ENCODE measurements at regions not wholly inside any gene's neighbourhood (a gene's known extent, or its start where the extent isn't known, plus 50 kb on each side); places are given as distances from the start of the nearest gene placed in this dataset.
"Not testable (repeated sequence)": the region's sequence is repeated elsewhere in the genome, so short reads cannot be mapped to it uniquely, and the experiment has no call there.

DNA sequence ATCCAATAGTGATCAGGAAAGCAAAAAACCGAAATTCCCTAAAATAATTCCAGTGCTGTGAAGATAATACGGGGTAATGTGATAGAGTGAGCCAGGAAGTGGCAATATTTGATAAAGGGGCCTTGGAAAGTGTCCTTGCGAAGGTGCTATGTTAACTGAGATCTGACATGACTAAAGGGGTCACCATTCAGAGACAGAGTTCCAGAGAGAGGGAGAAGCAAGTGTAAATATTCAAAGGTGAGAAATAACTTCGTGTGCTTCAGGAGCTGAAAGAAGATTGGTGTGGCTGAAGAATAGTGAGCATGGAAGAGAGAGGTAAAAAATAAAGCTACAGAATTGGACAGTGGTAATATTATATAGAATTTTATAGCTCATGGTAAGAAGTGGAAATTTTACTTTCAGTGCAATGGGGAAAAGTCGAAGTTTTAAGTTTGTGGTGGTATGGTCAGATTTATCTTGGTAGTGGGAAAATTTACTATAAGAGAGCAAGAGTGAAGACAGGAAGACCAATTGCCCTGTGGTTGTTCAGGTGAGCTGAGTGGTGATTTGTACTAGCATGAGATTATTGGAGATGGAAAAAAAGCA is 164.5 kb downstream of the JRKL start:
- Mint-ChIP-seq H3K27ac (no peak overlapping the region), H3K4me1 (no peaks in the 10 kb centered on the region), H3K36me3 (no peaks in the 10 kb centered on the region), H3K4me3 (no peak overlapping the region), H3K9me3 (no peaks in the 10 kb centered on the region)
- ATAC-seq (no peak), DNase-seq (ENCODE audit: low spot score in 2 of 2) (no peak)

DNA sequence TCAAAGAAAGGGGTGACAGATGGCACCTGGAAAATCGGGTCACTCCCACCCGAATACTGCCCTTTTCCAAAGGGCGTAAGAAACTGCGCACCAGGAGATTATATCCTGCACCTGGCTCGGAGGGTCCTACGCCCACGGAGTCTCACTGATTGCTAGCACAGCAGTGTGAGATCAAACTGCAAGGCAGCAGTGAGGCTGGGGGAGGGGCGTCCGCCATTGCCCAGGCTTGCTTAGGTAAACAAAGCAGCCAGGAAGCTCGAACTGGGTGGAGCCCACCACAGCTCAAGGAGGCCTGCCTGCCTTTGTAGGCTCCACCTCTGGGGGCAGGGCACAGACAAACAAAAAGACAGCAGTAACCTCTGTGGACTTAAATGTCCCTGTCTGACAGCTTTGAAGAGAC is 166.0 kb downstream of the JRKL start:
- DNase-seq (ENCODE audit: low spot score in 2 of 2); H3K4me1 Mint-ChIP-seq; H3K36me3 Mint-ChIP-seq; H3K27ac Mint-ChIP-seq; ATAC-seq; H3K9me3 Mint-ChIP-seq; H3K4me3 Mint-ChIP-seq: not testable (repeated sequence)

- H3K4me3 Mint-ChIP-seq, ATAC-seq, H3K27ac Mint-ChIP-seq: not testable (repeated sequence)
Observed at GRCh38 chr11:96560727-96561126, 170.9 kb downstream of the JRKL start.

GRCh38 chr11:96567176-96567575 is 177.4 kb downstream of the JRKL start:
- no peak overlapping the region for H3K27ac Mint-ChIP-seq
- H3K4me3 Mint-ChIP-seq = no peak overlapping the region
- DNase-seq (ENCODE audit: low spot score in 2 of 2) (no peak), ATAC-seq (no peak)
- no peaks in the 10 kb centered on the region for H3K4me1 Mint-ChIP-seq
- no peaks in the 10 kb centered on the region for H3K9me3 Mint-ChIP-seq
- H3K36me3 Mint-ChIP-seq = no peaks in the 10 kb centered on the region

More at GRCh38 chr11:96560727-96561126, 170.9 kb downstream of the JRKL start:
- H3K4me1 Mint-ChIP-seq; H3K36me3 Mint-ChIP-seq; H3K9me3 Mint-ChIP-seq; DNase-seq (ENCODE audit: low spot score in 2 of 2): not testable (repeated sequence)

DNA sequence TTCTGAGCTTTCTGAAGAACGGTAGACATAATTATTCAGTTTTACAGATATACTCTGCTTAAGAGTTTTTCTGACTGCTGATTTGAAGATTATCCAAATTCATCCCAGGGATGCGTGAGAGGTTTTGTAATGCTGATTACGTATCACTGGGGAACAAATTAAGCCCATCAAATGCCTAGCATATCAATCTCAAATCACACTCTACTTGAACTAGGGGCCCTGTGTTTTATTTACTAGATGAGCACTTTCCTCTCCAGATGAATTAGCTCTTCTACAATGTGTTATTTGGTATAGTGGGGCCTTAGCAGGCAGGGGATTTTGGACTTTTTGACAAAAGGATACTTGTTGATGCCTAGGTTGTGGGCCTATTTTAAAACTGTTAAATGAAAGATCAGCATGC is 177.9 kb downstream of the JRKL start:
- no peaks in the 10 kb centered on the region for H3K9me3 Mint-ChIP-seq
- H3K36me3 Mint-ChIP-seq = no peaks in the 10 kb centered on the region
- no peak overlapping the region for H3K4me3 Mint-ChIP-seq
- no peak for DNase-seq (ENCODE audit: low spot score in 2 of 2)
- H3K4me1 Mint-ChIP-seq = no peaks in the 10 kb centered on the region
- ATAC-seq = peak; percentile 36
- H3K27ac Mint-ChIP-seq = no peak overlapping the region

DNA sequence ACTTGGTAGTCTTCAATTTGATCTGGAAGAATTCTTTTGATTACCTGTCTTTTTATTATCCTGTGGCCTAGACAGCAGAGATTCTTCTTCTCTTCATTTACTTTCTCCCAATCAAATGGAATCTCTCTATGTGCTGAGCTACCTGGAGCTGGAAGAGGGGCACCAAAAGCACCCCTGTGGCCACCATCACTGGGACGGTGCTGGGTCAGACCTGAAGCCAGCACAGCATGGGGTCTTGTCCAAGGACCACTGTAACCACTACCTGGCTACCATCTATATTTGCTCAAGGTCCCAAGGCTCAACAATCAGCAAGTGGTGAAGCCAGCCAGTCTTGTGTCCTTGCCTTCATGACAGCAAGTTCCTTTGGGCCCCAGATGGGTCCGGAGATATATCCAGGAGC is 186.6 kb downstream of the JRKL start:
- Mint-ChIP-seq H3K27ac (no peak overlapping the region), H3K4me3 (no peak overlapping the region), H3K36me3 (no peaks in the 10 kb centered on the region), H3K4me1 (no peaks in the 10 kb centered on the region), H3K9me3 (no peaks in the 10 kb centered on the region)
- DNase-seq (ENCODE audit: low spot score in 2 of 2) (no peak), ATAC-seq (no peak)

DNA sequence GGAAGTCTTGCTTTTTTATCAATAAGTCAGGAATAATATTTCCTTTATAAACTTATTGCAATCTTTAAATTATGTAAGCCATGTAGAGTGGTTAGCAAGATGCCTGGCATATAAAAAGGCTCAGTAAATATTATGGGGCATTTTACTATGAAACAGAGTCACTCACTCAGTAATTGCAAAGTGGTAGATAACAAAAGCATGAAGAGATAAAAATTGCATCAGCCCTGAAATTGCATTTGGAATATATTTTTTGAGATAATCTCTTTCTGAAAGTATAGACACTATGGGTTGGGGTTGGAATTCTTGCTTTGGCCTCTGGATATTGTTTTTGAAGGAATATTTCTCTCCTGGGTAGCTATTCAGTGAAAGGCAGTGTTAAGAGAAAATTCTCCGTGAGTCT is 188.6 kb downstream of the JRKL start:
- Mint-ChIP-seq H3K36me3 (no peaks in the 10 kb centered on the region), H3K9me3 (no peaks in the 10 kb centered on the region), H3K4me3 (no peak overlapping the region), H3K27ac (no peak overlapping the region), H3K4me1 (no peaks in the 10 kb centered on the region)
- DNase-seq (ENCODE audit: low spot score in 2 of 2) = no peak
- ATAC-seq = no peak

GRCh38 chr11:96579656-96580055 is 189.8 kb downstream of the JRKL start:
- no peak overlapping the region for H3K27ac Mint-ChIP-seq
- ATAC-seq = no peak
- H3K4me3 Mint-ChIP-seq = no peak overlapping the region
- no peak for DNase-seq (ENCODE audit: low spot score in 2 of 2)
- peaks cover 3% of the 10 kb centered on the region for H3K9me3 Mint-ChIP-seq
- H3K36me3 Mint-ChIP-seq = no peaks in the 10 kb centered on the region
- no peaks in the 10 kb centered on the region for H3K4me1 Mint-ChIP-seq

- peaks cover 4% of the 10 kb centered on the region for H3K9me3 Mint-ChIP-seq
- H3K27ac Mint-ChIP-seq = no peak overlapping the region
- H3K4me1 Mint-ChIP-seq = no peaks in the 10 kb centered on the region
- no peak overlapping the region for H3K4me3 Mint-ChIP-seq
- no peak for DNase-seq (ENCODE audit: low spot score in 2 of 2)
- no peak for ATAC-seq
- no peaks in the 10 kb centered on the region for H3K36me3 Mint-ChIP-seq
Observed at GRCh38 chr11:96580476-96581040, 190.7 kb downstream of the JRKL start.

DNA sequence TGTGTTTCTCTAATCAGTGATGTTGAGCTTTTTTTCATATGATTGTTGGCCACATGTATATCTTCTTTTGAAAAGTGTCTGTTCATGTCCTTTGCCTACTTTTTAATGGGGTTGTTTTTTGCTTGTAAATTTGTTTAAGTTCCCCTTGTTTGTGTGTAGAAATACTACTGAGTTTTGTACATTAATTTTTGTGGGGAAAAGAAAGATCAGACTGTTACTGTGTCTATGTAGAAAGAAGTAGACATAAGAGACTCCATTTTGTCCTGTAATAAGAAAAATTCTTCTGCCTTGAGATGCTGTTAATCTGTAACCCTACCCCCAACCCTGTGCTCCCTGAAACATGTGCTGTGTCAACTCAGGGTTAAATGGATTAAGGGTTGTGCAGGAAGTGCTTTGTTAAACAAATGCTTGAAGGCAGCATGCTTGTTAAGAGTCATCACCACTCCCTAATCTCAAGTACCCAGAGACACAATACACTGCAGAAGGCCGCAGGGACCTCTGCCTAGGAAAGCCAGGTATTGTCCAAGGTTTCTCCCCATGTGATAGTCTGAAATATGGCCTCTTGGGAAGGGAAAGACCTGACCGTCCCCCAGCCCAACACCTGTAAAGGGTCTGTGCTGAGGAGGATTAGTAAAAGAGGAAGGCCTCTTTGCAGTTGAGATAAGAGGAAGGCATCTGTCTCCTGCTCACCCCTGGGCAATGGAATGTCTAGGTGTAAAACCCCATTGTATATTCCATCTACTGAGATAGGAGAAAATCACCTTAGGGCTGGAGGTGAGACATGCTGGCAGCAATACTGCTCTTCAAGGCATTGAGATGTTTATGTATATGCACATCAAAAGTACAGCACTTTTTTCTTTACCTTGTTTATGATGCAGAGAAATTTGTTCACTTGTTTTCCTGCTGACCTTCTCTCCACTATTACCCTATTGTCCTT is 196.4 kb downstream of the JRKL start:
- H3K4me3 Mint-ChIP-seq; H3K36me3 Mint-ChIP-seq; H3K27ac Mint-ChIP-seq; ATAC-seq; H3K4me1 Mint-ChIP-seq; DNase-seq (ENCODE audit: low spot score in 2 of 2): not testable (repeated sequence)
- peaks cover 17% of the 10 kb centered on the region for H3K9me3 Mint-ChIP-seq

GRCh38 chr11:96588793-96589192 is 199.0 kb downstream of the JRKL start:
- peaks cover 19% of the 10 kb centered on the region for H3K9me3 Mint-ChIP-seq
- not testable (repeated sequence) for ATAC-seq; H3K36me3 Mint-ChIP-seq; DNase-seq (ENCODE audit: low spot score in 2 of 2); H3K27ac Mint-ChIP-seq; H3K4me3 Mint-ChIP-seq; H3K4me1 Mint-ChIP-seq

DNA sequence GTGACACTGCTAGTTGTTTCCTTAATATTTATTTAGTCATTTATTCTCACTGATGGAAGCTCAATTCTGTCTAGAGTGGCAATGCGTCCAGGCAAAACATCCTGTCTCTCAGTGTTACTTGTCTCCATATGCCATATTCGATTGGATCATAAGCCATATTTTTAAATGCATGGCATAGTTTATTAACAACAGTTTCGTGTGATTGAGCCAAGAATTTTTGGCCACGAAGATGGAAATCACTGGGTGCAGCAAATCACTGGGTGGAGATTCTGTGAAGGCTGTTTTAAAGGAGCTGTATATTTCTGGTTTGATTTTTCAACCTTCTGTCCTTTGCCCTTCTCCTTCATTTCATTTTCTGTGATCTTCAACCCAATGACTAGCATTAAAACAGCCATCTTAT is 205.2 kb downstream of the JRKL start:
- Mint-ChIP-seq H3K9me3 (peaks cover 5% of the 10 kb centered on the region), H3K4me3 (no peak overlapping the region), H3K27ac (no peak overlapping the region), H3K4me1 (no peaks in the 10 kb centered on the region), H3K36me3 (no peaks in the 10 kb centered on the region)
- no peak for DNase-seq (ENCODE audit: low spot score in 2 of 2)
- ATAC-seq = no peak

GRCh38 chr11:96607864-96608558 is 218.2 kb downstream of the JRKL start:
- ATAC-seq (no peak), DNase-seq (ENCODE audit: low spot score in 2 of 2) (no peak)
- no peaks in the 10 kb centered on the region for H3K4me1 Mint-ChIP-seq
- no peak overlapping the region for H3K4me3 Mint-ChIP-seq
- H3K9me3 Mint-ChIP-seq = peaks cover 6% of the 10 kb centered on the region
- H3K27ac Mint-ChIP-seq = no peak overlapping the region
- no peaks in the 10 kb centered on the region for H3K36me3 Mint-ChIP-seq

- H3K4me1 Mint-ChIP-seq = no peaks in the 10 kb centered on the region
- peaks cover 3% of the 10 kb centered on the region for H3K9me3 Mint-ChIP-seq
- no peak overlapping the region for H3K27ac Mint-ChIP-seq
- DNase-seq (ENCODE audit: low spot score in 2 of 2) (no peak), ATAC-seq (no peak)
- H3K4me3 Mint-ChIP-seq = no peak overlapping the region
- H3K36me3 Mint-ChIP-seq = no peaks in the 10 kb centered on the region
Observed at GRCh38 chr11:96614101-96614500, 224.3 kb downstream of the JRKL start.

- Mint-ChIP-seq H3K9me3 (peaks cover 3% of the 10 kb centered on the region), H3K36me3 (no peaks in the 10 kb centered on the region), H3K4me1 (no peaks in the 10 kb centered on the region), H3K27ac (no peak overlapping the region), H3K4me3 (no peak overlapping the region)
- ATAC-seq (no peak), DNase-seq (ENCODE audit: low spot score in 2 of 2) (no peak)
Observed at GRCh38 chr11:96614846-96615245, 225.0 kb downstream of the JRKL start.

Data from stimulated activated effector memory CD8-positive, alpha-beta T cell treated with anti-CD3 and anti-CD28 coated beads, Interleukin-12 subunit alpha, Interleukin-12 subunit beta, amount 100 ng/mL, for 72 hours (primary cell).